ENCODE measurements at regions not wholly inside any gene's neighbourhood (a gene's known extent, or its start where the extent isn't known, plus 50 kb on each side); places are given as distances from the start of the nearest gene placed in this dataset.

- Histone ChIP-seq H2BK120ac (ENCODE audit: low read depth, low read length, poor library complexity, severe bottlenecking) (no peak overlapping the region), H2AFZ (ENCODE audit: low read length) (no peak overlapping the region), H3K79me2 (ENCODE audit: insufficient read depth, low read length) (no peaks in the 10 kb centered on the region), H3K9me3 (ENCODE audit: control insufficient read depth, low read depth, low read length) (no peaks in the 10 kb centered on the region), H2BK20ac (ENCODE audit: low read depth, low read length, poor library complexity, severe bottlenecking) (no peak overlapping the region), H3K9ac (ENCODE audit: extremely low read depth, insufficient read length, low read length) (no peak overlapping the region), H3K18ac (ENCODE audit: insufficient read length, low read depth, low read length) (no peak overlapping the region), H3K79me1 (ENCODE audit: insufficient read depth, low read depth, low read length, poor library complexity, severe bottlenecking) (no peaks in the 10 kb centered on the region), H4K5ac (ENCODE audit: insufficient read length, low read depth, low read length) (no peak overlapping the region), H3K4ac (ENCODE audit: low read depth, low read length) (no peak overlapping the region), H2AK5ac (ENCODE audit: insufficient read length, low read length) (no peak overlapping the region), H2BK15ac (ENCODE audit: low read depth, low read length) (no peak overlapping the region), H3K23me2 (ENCODE audit: insufficient read length, low read depth, low read length, poor library complexity, severe bottlenecking) (no peaks in the 10 kb centered on the region), H3T11ph (ENCODE audit: low read length) (no peak overlapping the region), H4K20me1 (ENCODE audit: control insufficient read depth, insufficient read depth, insufficient read length) (no peaks in the 10 kb centered on the region), H3K27ac (ENCODE audit: insufficient read length, low read depth, low read length) (no peak overlapping the region), H2BK12ac (ENCODE audit: insufficient read length, low read depth, low read length) (no peak overlapping the region), H3K14ac (ENCODE audit: insufficient read depth, low read length) (no peak overlapping the region), H4K91ac (ENCODE audit: insufficient read length, low read depth, low read length) (no peak overlapping the region), H3K23ac (ENCODE audit: insufficient read length, low read depth, low read length) (no peak overlapping the region), H3K4me1 (ENCODE audit: insufficient read depth, low read length) (no peaks in the 10 kb centered on the region; the same call in 1 of the 2 replicates), H4K8ac (replicated peaks; ENCODE audit: insufficient read length, low read depth, low read length) (no peak overlapping the region), H3K56ac (ENCODE audit: insufficient read length, low read depth, low read length) (no peak overlapping the region), H3K4me2 (ENCODE audit: insufficient read depth, insufficient read length, low read length) (no peak overlapping the region), H3K27me3 (ENCODE audit: insufficient read depth, low read length) (no peaks in the 10 kb centered on the region), H2BK5ac (ENCODE audit: insufficient read length, low read length) (no peak overlapping the region)
- H3K27ac Mint-ChIP-seq: 0 out of 7 replicates have a peak overlapping the region, but pooled peaks of 1 of the 3 experiments have one; percentile 25
- peaks cover 7 to 9% of the 10 kb centered on the region in 2 experiments; a peak in 4 of 5 replicates for H3K9me3 Mint-ChIP-seq
- no peak for DNase-seq
- no peaks in the 10 kb centered on the region; the same call in 1 of the 2 replicates for H3K27me3 Mint-ChIP-seq (ENCODE audit: low read depth)
- TF ChIP-seq CTCF (conservative IDR thresholded peaks at IDR 0.05): no peak
- peaks cover 10 to 11% of the 10 kb centered on the region in 2 experiments for H3K4me1 Mint-ChIP-seq
- no peak overlapping the region for H3K4me3 Mint-ChIP-seq
- peaks cover 0 to 22% (median 0%) of the 10 kb centered on the region in 3 experiments; a peak in 3 of 7 replicates for H3K36me3 Mint-ChIP-seq (ENCODE audit: insufficient read depth in 1 of 3, low read depth in 3 of 3)
- no CpG with 5 or more reads among the region's 6 CpGs for WGBS (ENCODE audit: extremely low coverage, insufficient read length, low lambda C conversion rate)
These were observed 71.7 kb upstream of the SOX21 start for GRCh38 chr13:94784066-94784465.

All from H9 (cell line).